ENCODE measurements at regions not wholly inside any gene's neighbourhood (a gene's known extent, or its start where the extent isn't known, plus 50 kb on each side); places are given as distances from the start of the nearest gene placed in this dataset.
A peak's percentile ranks its signal among the peaks of the same experiment; 100 is the strongest.

GRCh38 chr15:68507447-68507846 is 71.3 kb upstream of the CORO2B start:
- Mint-ChIP-seq H3K4me3 (no peak overlapping the region), H3K27me3 (ENCODE audit: low read depth) (peaks cover 6% of the 10 kb centered on the region; the same call in 1 of the 2 replicates), H3K27ac (no peak overlapping the region), H3K36me3 (peaks cover 7% of the 10 kb centered on the region), H3K9me3 (peaks cover 25% of the 10 kb centered on the region), H3K4me1 (peaks cover 25% of the 10 kb centered on the region)
- CTCF ChIA-PET: interaction anchor here (0.7 to 1.4 kb wide), 3 partner anchors 31 to 197 kb away, joined by 3 to 6 read pairs (median 4); no protein-coding TSS in a partner anchor
- ATAC-seq (peak; percentile 71), DNase-seq (ENCODE audit: low spot score) (no peak)
- TF ChIP-seq PRDM15 (CRISPR knock-in tag; IDR thresholded peaks at IDR 0.05) (peak; percentile 60), ZNF532 (CRISPR knock-in tag; IDR thresholded peaks at IDR 0.05; ENCODE audit: borderline replicate concordance) (no peak)
- POLR2A ChIA-PET: no interaction called here

DNA sequence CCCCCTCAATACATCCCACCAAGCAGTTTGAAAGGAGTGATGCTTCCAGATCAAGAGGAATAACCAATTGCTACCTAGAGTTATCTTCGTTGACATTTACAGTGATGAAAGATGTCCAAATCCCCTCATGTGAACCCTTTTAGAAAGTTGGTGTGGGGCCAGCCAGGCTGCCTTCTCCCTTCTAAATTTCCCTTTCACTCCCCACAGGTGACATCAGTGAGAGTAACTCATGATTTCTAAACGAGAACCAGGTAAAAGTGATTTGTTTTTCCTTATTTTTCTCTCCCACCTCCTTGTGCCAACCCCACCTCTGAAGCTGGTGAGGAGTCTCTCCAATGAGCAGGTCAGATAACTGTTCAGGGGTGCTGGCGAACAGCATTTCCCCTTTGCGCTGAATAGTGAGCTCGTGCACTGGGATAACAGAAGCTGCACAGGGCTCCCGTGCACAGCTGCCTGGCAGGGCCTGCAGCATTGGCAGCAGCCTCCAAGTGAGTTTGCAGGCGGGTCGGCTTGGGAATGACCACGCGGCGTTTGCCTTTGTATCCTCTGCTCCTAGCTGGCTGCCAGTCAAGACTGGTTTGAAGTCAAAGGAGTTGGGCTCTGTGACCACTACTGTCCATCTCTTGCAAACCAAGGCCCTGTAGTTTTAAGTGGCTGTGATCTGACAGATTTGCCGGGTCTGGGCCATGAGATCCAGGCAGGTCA is 70.2 kb upstream of the CORO2B start:
- ATAC-seq (no peak), DNase-seq (ENCODE audit: low spot score) (no peak)
- Mint-ChIP-seq H3K27me3 (ENCODE audit: low read depth) (peaks cover 4% of the 10 kb centered on the region; the same call in 1 of the 2 replicates), H3K4me3 (no peak overlapping the region), H3K36me3 (peaks cover 12% of the 10 kb centered on the region), H3K4me1 (peaks cover 25% of the 10 kb centered on the region), H3K27ac (no peak overlapping the region), H3K9me3 (peaks cover 37% of the 10 kb centered on the region)
- ChIA-PET POLR2A (interaction anchor here (0.6 kb wide), 1 partner anchor 332 kb away, joined by 3 read pairs; no protein-coding TSS in a partner anchor), CTCF (no interaction called here)
- TF ChIP-seq, protein P1, sequence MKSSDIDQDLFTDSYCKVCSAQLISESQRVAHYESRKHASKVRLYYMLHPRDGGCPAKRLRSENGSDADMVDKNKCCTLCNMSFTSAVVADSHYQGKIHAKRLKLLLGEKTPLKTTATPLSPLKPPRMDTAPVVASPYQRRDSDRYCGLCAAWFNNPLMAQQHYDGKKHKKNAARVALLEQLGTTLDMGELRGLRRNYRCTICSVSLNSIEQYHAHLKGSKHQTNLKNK (CRISPR knock-in tag; IDR thresholded peaks at IDR 0.05): no peak
- TF ChIP-seq ZNF219 (CRISPR knock-in tag; IDR thresholded peaks at IDR 0.05; ENCODE audit: borderline replicate concordance): no peak
- no peak for TF ChIP-seq CREB1 (CRISPR knock-in tag; IDR thresholded peaks at IDR 0.05)
- no peak for TF ChIP-seq ERG (CRISPR knock-in tag; IDR thresholded peaks at IDR 0.05)
- TF ChIP-seq ATF1 (CRISPR knock-in tag; IDR thresholded peaks at IDR 0.05): no peak
- TF ChIP-seq PREB (CRISPR knock-in tag; IDR thresholded peaks at IDR 0.05; ENCODE audit: borderline replicate concordance): no peak
- TF ChIP-seq CREM (CRISPR knock-in tag; IDR thresholded peaks at IDR 0.05): no peak
- no peak for TF ChIP-seq TEAD1 (CRISPR knock-in tag; IDR thresholded peaks at IDR 0.05)
- TF ChIP-seq ZNF138 (CRISPR knock-in tag; conservative IDR thresholded peaks at IDR 0.05): no peak
- TF ChIP-seq, protein P2, sequence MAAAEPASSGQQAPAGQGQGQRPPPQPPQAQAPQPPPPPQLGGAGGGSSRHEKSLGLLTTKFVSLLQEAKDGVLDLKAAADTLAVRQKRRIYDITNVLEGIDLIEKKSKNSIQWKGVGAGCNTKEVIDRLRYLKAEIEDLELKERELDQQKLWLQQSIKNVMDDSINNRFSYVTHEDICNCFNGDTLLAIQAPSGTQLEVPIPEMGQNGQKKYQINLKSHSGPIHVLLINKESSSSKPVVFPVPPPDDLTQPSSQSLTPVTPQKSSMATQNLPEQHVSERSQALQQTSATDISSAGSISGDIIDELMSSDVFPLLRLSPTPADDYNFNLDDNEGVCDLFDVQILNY (CRISPR knock-in tag; IDR thresholded peaks at IDR 0.05): no peak
- no peak for TF ChIP-seq OVOL2 (CRISPR knock-in tag; IDR thresholded peaks at IDR 0.05; ENCODE audit: borderline replicate concordance)
- no peak for TF ChIP-seq NFE2L1 (CRISPR knock-in tag; IDR thresholded peaks at IDR 0.05)
- no peak for TF ChIP-seq PRDM15 (CRISPR knock-in tag; IDR thresholded peaks at IDR 0.05)
- TF ChIP-seq ZNF232 (CRISPR knock-in tag; IDR thresholded peaks at IDR 0.05): no peak
- no peak for TF ChIP-seq ESRRA (CRISPR knock-in tag; IDR thresholded peaks at IDR 0.05; ENCODE audit: borderline replicate concordance)
- TF ChIP-seq MXD4 (CRISPR knock-in tag; IDR thresholded peaks at IDR 0.05; ENCODE audit: borderline replicate concordance): no peak
- no peak for TF ChIP-seq SMAD4 (CRISPR knock-in tag; IDR thresholded peaks at IDR 0.05)

Measured in WTC11 (cell line).